DND-41 (cell line): ENCODE measurements at regions not wholly inside any gene's neighbourhood (a gene's known extent, or its start where the extent isn't known, plus 50 kb on each side); places are given as distances from the start of the nearest gene placed in this dataset.

Source experiments
- ATAC-seq: fragments of 200-7000 bp; cut with Tn5 transposase; 3 replicates; pipeline ENCODE4 v1.9.1; 2021; ENCODE audit warnings: low read depth; ENCODE audit not compliant: insufficient read depth
- DNase-seq: peaks from one replicate; pipeline ENCODE4 v3.0.0-alpha.2; 2020
- H2AFZ ChIP-seq: 2 replicates; pipeline ENCODE4 v1.6.0; 2012; ENCODE audit warnings: low read depth, low read length
- H3K27ac ChIP-seq: 2 replicates; pipeline ENCODE4 v1.5.1; 2012; ENCODE audit warnings: low read length, inconsistent platforms
- H3K27me3 ChIP-seq: fragments of 200-600 bp; sonication (generic); 2 replicates; pipeline ENCODE4 v1.6.0; 2012; ENCODE audit warnings: low read length, mild to moderate bottlenecking, inconsistent platforms; ENCODE audit not compliant: insufficient read depth, poor library complexity
- H3K36me3 ChIP-seq: 2 replicates; pipeline ENCODE4 v1.5.1; 2012; ENCODE audit warnings: low read length, inconsistent platforms; ENCODE audit not compliant: insufficient read depth
- H3K4me1 ChIP-seq: 2 replicates; pipeline ENCODE4 v1.5.1; 2012; ENCODE audit warnings: mild to moderate bottlenecking, low read length; ENCODE audit not compliant: insufficient read depth
- H3K4me2 ChIP-seq: 2 replicates; pipeline ENCODE4 v1.6.0; 2012; ENCODE audit warnings: mild to moderate bottlenecking, moderate library complexity, low read length, inconsistent platforms; ENCODE audit not compliant: insufficient read depth
- H3K4me3 ChIP-seq, 2 experiments: fragments of 200-600 bp in 1 of 2; shearing (Covaris generic) in 1 of 2; 2 replicates each; pipeline ENCODE4 v1.5.1; 2012 to 2016; ENCODE audit warnings: inconsistent platforms in 2 of 2, low read length in 2 of 2, mild to moderate bottlenecking in 2 of 2, low read depth in 1 of 2, moderate library complexity in 1 of 2
- H3K79me2 ChIP-seq: 2 replicates; pipeline ENCODE4 v1.6.0; 2012; ENCODE audit warnings: low read length, inconsistent platforms; ENCODE audit not compliant: insufficient read depth
- H3K9ac ChIP-seq: 2 replicates; pipeline ENCODE4 v1.6.0; 2012; ENCODE audit warnings: low read depth, mild to moderate bottlenecking, inconsistent platforms, low read length, moderate library complexity
- H3K9me3 ChIP-seq: 2 replicates; pipeline ENCODE4 v1.5.1; 2012; ENCODE audit warnings: low read length, moderate library complexity, mild to moderate bottlenecking, inconsistent platforms; ENCODE audit not compliant: insufficient read depth, severe bottlenecking
- H4K20me1 ChIP-seq: 2 replicates; pipeline ENCODE4 v1.6.0; 2012; ENCODE audit warnings: low read length; ENCODE audit not compliant: insufficient read depth
- EZH2 ChIP-seq: IDR thresholded peaks from 3 replicates; pipeline ENCODE4 v1.6.1; 2012; ENCODE audit warnings: borderline replicate concordance, low read depth, mild to moderate bottlenecking, moderate library complexity, low read length, inconsistent platforms; ENCODE audit not compliant: severe bottlenecking
- TF ChIP-seq, protein P1 (sequence below): IDR thresholded peaks from 2 replicates; pipeline ENCODE4 v1.5.1; 2012; ENCODE audit warnings: borderline replicate concordance, low read length, moderate library complexity, mild to moderate bottlenecking; ENCODE audit not compliant: poor library complexity, severe bottlenecking; ENCODE audit errors: extremely low read depth

- Histone ChIP-seq H3K36me3 (no peaks in the 10 kb centered on the region), H3K4me3 (no peak overlapping the region), H3K27me3 (no peaks in the 10 kb centered on the region), H3K9ac (no peak overlapping the region), H4K20me1 (no peaks in the 10 kb centered on the region), H3K79me2 (no peaks in the 10 kb centered on the region), H3K27ac (no peak overlapping the region), H3K4me2 (no peak overlapping the region), H2AFZ (no peak overlapping the region), H3K4me1 (no peaks in the 10 kb centered on the region), H3K9me3 (peaks cover 4% of the 10 kb centered on the region)
- ATAC-seq (no peak), DNase-seq (no peak)
- TF ChIP-seq, protein P1, sequence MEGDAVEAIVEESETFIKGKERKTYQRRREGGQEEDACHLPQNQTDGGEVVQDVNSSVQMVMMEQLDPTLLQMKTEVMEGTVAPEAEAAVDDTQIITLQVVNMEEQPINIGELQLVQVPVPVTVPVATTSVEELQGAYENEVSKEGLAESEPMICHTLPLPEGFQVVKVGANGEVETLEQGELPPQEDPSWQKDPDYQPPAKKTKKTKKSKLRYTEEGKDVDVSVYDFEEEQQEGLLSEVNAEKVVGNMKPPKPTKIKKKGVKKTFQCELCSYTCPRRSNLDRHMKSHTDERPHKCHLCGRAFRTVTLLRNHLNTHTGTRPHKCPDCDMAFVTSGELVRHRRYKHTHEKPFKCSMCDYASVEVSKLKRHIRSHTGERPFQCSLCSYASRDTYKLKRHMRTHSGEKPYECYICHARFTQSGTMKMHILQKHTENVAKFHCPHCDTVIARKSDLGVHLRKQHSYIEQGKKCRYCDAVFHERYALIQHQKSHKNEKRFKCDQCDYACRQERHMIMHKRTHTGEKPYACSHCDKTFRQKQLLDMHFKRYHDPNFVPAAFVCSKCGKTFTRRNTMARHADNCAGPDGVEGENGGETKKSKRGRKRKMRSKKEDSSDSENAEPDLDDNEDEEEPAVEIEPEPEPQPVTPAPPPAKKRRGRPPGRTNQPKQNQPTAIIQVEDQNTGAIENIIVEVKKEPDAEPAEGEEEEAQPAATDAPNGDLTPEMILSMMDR, result no peak
- no peak for TF ChIP-seq EZH2
Observed at GRCh38 chr13:33752094-33752493, 65.9 kb upstream of the RFC3 start.

DNA sequence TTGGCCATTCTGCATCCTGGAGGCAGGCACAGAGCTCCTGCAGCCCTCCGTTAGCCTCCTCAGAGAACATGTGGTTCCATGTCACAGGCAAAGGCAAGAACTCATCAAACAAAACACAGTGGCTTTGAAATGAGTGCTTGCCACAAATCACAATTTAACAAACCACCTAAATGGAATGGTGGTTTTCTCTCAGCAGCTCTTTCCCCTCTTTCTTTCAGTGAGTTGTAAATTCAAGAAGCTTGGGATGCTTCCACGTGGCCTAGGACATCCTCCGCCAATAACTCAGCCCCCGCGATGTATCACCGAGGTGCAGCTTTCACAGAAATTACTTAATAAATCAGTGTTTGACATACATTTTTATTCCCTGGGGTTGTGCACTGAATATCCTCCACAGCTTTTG lies 65.4 kb upstream of the RFC3 start:
- no peak for ATAC-seq
- no peaks in the 10 kb centered on the region for H3K4me1 ChIP-seq
- no peak overlapping the region for H3K4me2 ChIP-seq
- no peaks in the 10 kb centered on the region for H3K79me2 ChIP-seq
- H2AFZ ChIP-seq, result no peak overlapping the region
- no peak overlapping the region for H3K4me3 ChIP-seq
- H3K36me3 ChIP-seq, result no peaks in the 10 kb centered on the region
- H3K27ac ChIP-seq, result no peak overlapping the region
- TF ChIP-seq EZH2, result no peak
- TF ChIP-seq, protein P1, result no peak
- no peaks in the 10 kb centered on the region for H4K20me1 ChIP-seq
- H3K9ac ChIP-seq, result no peak overlapping the region
- H3K27me3 ChIP-seq, result no peaks in the 10 kb centered on the region
- H3K9me3 ChIP-seq, result peaks cover 4% of the 10 kb centered on the region
- no peak for DNase-seq

DNA sequence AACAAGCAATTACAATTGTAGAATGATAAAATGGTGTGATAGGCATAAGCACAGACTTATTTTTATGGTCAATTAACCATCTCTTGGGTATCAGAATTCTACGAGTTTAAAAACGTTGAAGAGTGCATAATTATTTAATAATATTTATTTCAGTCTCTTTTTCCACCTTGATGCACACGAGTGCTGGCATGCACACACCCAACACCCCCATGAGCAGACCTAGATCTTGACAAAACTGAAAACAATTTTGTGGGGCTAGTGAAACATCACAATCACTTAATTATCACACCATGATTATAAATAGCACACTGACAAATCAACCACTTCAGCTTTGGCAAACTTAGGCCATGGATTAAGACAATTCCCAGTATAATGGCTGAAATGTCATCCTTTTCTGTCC lies 61.0 kb upstream of the RFC3 start:
- H3K79me2 ChIP-seq, result no peaks in the 10 kb centered on the region
- no peaks in the 10 kb centered on the region for H3K9me3 ChIP-seq
- no peaks in the 10 kb centered on the region for H3K36me3 ChIP-seq
- no peak overlapping the region for H2AFZ ChIP-seq
- H3K4me1 ChIP-seq, result no peaks in the 10 kb centered on the region
- H3K27ac ChIP-seq, result no peak overlapping the region
- H3K4me2 ChIP-seq, result no peak overlapping the region
- no peak for DNase-seq
- ATAC-seq, result no peak
- no peak overlapping the region for H3K9ac ChIP-seq
- no peak overlapping the region for H3K4me3 ChIP-seq
- H3K27me3 ChIP-seq, result no peaks in the 10 kb centered on the region
- H4K20me1 ChIP-seq, result no peaks in the 10 kb centered on the region
- TF ChIP-seq, protein P1, result no peak
- TF ChIP-seq EZH2, result no peak

GRCh38 chr13:33757713-33758112 lies 60.2 kb upstream of the RFC3 start:
- no peaks in the 10 kb centered on the region for H3K36me3 ChIP-seq
- ATAC-seq (no peak), DNase-seq (no peak)
- H3K4me2 ChIP-seq, result no peak overlapping the region
- H3K79me2 ChIP-seq, result no peaks in the 10 kb centered on the region
- no peaks in the 10 kb centered on the region for H3K4me1 ChIP-seq
- TF ChIP-seq, protein P1, result no peak
- TF ChIP-seq EZH2, result no peak
- H3K9ac ChIP-seq, result no peak overlapping the region
- H3K27me3 ChIP-seq, result no peaks in the 10 kb centered on the region
- H3K27ac ChIP-seq, result no peak overlapping the region
- H2AFZ ChIP-seq, result no peak overlapping the region
- no peak overlapping the region for H3K4me3 ChIP-seq
- H4K20me1 ChIP-seq, result no peaks in the 10 kb centered on the region
- no peaks in the 10 kb centered on the region for H3K9me3 ChIP-seq
